CD4-positive, alpha-beta T cell treated with Interleukin-15 for 1 hour (primary cell): ENCODE measurements at regions not wholly inside any gene's neighbourhood (a gene's known extent, or its start where the extent isn't known, plus 50 kb on each side); places are given as distances from the start of the nearest gene placed in this dataset.

ENCODE experiments used
- DNase-seq: peaks from one replicate; pipeline ENCODE4 v3.0.0-alpha.2; 2020

DNA sequence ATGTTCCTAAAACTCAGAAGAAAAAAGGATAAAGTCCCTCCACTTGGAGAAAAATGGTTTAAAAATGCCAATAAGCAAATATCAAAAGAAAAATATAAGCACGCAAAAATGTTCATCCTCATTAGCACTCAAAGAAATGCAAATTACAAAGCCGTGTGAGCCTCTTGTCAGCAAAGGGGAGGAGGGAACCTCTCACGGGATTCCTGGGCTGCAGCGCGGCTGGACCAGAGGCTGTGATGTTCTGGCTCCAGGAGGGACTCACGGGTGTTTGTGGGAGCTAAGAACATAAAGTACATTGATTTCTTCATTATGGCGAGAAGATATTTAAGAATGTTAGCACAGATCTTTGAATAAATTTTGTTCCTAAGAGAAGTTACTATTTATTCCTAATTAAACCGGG, 1451.2 kb downstream of the BRD1 start:
- no peak for DNase-seq

GRCh38 chr22:48373626-48374173, 1454.0 kb downstream of the BRD1 start:
- no peak for DNase-seq

GRCh38 chr22:48372390-48372789, 1455.3 kb downstream of the BRD1 start:
- no peak for DNase-seq

DNA sequence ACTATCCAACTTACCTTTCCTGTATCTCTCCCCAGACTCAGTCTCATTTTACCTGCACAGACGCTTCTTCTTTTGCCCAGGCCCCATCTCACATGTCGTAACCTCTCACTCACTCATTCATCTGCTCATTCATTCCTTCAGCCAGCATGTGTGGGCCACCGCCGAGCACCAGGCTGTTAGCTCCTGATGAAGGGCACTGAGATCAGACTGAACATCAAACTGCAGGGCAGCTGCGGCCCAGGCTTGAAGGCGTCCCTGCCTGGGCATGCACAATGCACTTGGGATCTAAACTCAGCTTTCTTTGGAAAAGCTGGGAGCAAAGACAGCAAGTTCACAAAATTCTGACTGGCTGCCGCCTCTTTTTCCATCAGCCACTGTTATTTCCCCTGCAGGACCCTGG, 1456.3 kb downstream of the BRD1 start:
- no peak for DNase-seq

- no peak for DNase-seq
Measured at GRCh38 chr22:48370508-48371325, 1457.0 kb downstream of the BRD1 start.

DNA sequence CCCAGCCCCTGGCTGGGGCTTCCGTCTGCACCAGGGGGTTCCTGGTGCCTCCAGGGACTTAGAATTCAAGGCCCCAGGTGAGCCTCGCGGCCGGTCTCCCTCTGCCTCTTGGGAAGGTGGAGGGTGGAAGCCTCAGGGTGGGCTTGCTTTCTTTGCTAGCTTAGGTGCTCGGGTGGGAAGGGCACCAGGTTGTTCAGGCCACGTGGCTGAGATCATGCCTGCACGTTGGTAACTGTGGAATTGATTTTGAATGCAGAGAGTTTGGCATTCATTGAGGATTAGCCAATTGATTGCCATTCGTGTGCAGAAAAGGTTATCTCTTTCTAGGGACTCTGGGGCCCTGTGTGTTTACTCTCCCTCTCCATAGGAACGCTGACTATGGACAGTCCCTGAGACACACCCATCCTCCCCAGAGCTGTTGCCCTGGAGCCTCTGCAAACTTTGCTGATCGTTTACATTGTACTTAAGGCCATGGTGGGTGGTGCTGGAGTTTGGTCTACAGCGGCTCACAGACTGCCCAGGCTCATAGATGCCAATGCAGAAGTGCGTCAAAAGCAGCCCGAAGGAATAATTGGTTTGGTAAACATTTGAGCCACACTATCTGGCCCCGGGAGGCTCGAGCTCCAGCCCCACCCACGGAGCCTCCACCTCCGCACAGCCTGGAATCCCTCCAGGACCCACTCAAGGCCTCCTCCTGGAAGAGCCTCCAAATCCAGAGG, 1457.7 kb downstream of the BRD1 start:
- DNase-seq: no peak

GRCh38 chr22:48368975-48369525, 1458.6 kb downstream of the BRD1 start:
- DNase-seq: no peak

DNA sequence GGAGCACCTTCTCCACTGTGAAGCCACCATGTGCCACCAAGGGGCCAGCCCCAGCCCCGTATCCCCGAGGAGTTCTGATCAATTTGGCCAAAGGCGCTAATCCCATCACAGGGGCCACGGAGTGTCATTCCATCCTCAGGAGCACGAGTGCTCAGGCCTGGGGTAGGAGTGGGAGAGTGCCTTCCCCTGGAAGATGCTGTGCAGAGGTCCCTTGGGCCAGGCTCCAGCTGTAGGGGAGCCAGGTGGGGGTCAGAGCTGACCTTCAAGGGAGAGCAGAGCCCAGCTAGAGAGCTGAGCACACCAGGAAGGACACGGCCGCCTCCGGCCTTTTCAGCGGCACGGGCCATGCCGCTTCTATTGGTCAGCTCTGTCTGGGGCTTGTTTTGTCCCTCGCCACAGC, 1459.9 kb downstream of the BRD1 start:
- no peak for DNase-seq

- no peak for DNase-seq
Measured at GRCh38 chr22:48366591-48366990, 1461.1 kb downstream of the BRD1 start.

- no peak for DNase-seq
Measured at GRCh38 chr22:48366056-48366455, 1461.6 kb downstream of the BRD1 start.

GRCh38 chr22:48365386-48365785, 1462.3 kb downstream of the BRD1 start:
- no peak for DNase-seq

GRCh38 chr22:48362721-48363404, 1464.8 kb downstream of the BRD1 start:
- no peak for DNase-seq

GRCh38 chr22:48361099-48361639, 1466.5 kb downstream of the BRD1 start:
- DNase-seq: no peak

GRCh38 chr22:48359613-48359965, 1468.1 kb downstream of the BRD1 start:
- no peak for DNase-seq

- DNase-seq: no peak
Measured at GRCh38 chr22:48358886-48359612, 1468.6 kb downstream of the BRD1 start.

DNA sequence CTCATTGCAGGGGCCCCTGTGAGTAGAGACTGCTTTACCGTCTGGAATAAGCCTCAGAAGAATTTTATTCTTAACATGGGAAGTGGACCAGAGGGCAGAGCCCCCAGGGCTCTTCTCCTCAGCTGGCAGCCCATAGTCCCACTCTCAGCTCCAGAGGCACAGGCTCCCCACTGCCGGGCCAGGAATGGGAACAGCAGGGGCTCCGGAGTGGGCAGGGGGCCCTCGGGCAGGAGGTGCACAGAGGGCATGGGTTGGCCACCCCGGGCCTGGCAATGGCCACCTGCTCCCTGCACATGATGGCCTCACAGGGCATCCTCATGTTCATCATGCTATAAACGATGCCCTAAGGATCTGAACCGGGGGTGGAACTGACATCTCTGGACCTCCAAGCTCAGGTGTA, 1469.7 kb downstream of the BRD1 start:
- no peak for DNase-seq

- DNase-seq: no peak
Measured at GRCh38 chr22:48357196-48357595, 1470.5 kb downstream of the BRD1 start.

GRCh38 chr22:48356731-48357130, 1470.9 kb downstream of the BRD1 start:
- DNase-seq: no peak

- DNase-seq: no peak
Measured at GRCh38 chr22:48354096-48354495, 1473.6 kb downstream of the BRD1 start.

GRCh38 chr22:48353116-48353947, 1474.3 kb downstream of the BRD1 start:
- no peak for DNase-seq
